ENCODE measurements at regions not wholly inside any gene's neighbourhood (a gene's known extent, or its start where the extent isn't known, plus 50 kb on each side); places are given as distances from the start of the nearest gene placed in this dataset.

GRCh38 chr7:41107938-41108448 is 594.9 kb downstream of the INHBA start:
- ChIA-PET POLR2A (no interaction called here), CTCF (interaction anchor here (0.8 kb wide), 1 partner anchor 201 kb away, joined by 3 read pairs; no protein-coding TSS in a partner anchor)
- FAIRE-seq (no peak), DNase-seq (ENCODE audit: low read depth in 1 of 2, low spot score in 1 of 2) (peak; percentile 8 to 13), ATAC-seq (peak; percentile 38 to 54; a peak in 4 of 6 replicates)
- Histone ChIP-seq H3K27ac (peak overlapping the region; percentile 37 to 55; a peak in 4 of 6 replicates), H3K4me3 (peak overlapping the region; percentile 16; the same call in 1 of the 3 replicates), H3K9me3 (no peaks in the 10 kb centered on the region), H3K4me2 (peak overlapping the region; percentile 63), H3K4me1 (peaks cover 19% of the 10 kb centered on the region; the same call in 2 of the 3 replicates)
- TF ChIP-seq CHD4 (IDR thresholded peaks at IDR 0.05; ENCODE audit: borderline replicate concordance) (no peak), FOSL2 (IDR thresholded peaks at IDR 0.05) (peak; percentile 5; the same call in 1 of the 2 replicates), FOSL2 (CRISPR knock-in tag; IDR thresholded peaks at IDR 0.05) (no peak), JUNB (IDR thresholded peaks at IDR 0.05) (peak; percentile 35; the same call in 1 of the 2 replicates)
- WGBS (ENCODE audit: missing lambda C conversion rate) = under 1% methylated on average over 6 of the region's 6 CpGs

- no peak for FAIRE-seq
- DNase-seq (ENCODE audit: low read depth in 1 of 2, low spot score in 1 of 2) = peak; percentile 51 to 60
- ChIA-PET CTCF (interaction anchor here (0.8 to 1.1 kb wide), 3 partner anchors 37 to 241 kb away, joined by 3 read pairs; no protein-coding TSS in a partner anchor), POLR2A (no interaction called here)
- Histone ChIP-seq H3K4me3 (peak overlapping the region; percentile 16; the same call in 1 of the 3 replicates), H3K4me1 (peaks cover 19% of the 10 kb centered on the region; the same call in 2 of the 3 replicates), H3K27ac (peak overlapping the region; percentile 37 to 55; a peak in 5 of 6 replicates), H3K4me2 (peak overlapping the region; percentile 63), H3K9me3 (no peaks in the 10 kb centered on the region)
- 13% methylated on average over 6 of the region's 8 CpGs for WGBS (ENCODE audit: missing lambda C conversion rate)
- TF ChIP-seq TFCP2L1 (CRISPR knock-in tag; IDR thresholded peaks at IDR 0.05) = no peak
- TF ChIP-seq POLR2AphosphoS2 (conservative IDR thresholded peaks at IDR 0.05; ENCODE audit: low read length) = no peak
- TF ChIP-seq POLR2A (IDR thresholded peaks at IDR 0.05; ENCODE audit: low read length) = no peak
- TF ChIP-seq JUNB (IDR thresholded peaks at IDR 0.05) = 0 out of 2 replicates have a peak, but pooled peaks have one; percentile 29
- peak; percentile 18; the same call in 1 of the 2 replicates for TF ChIP-seq FOSL2 (IDR thresholded peaks at IDR 0.05)
- TF ChIP-seq FOSL2 (CRISPR knock-in tag; IDR thresholded peaks at IDR 0.05) = no peak
- ATAC-seq = peak; percentile 79 to 93
These were observed 595.5 kb downstream of the INHBA start for GRCh38 chr7:41107330-41107937.

- POLR2A ChIA-PET = no interaction called here
- no peak overlapping the region for H3K4me2 ChIP-seq
- no peak overlapping the region for H3K4me3 ChIP-seq
- CTCF ChIA-PET = interaction anchor here (0.8 kb wide), 1 partner anchor 25 kb away, joined by 3 read pairs; no protein-coding TSS in a partner anchor
- H3K4me1 ChIP-seq = peaks cover 19% of the 10 kb centered on the region; the same call in 2 of the 3 replicates
- WGBS (ENCODE audit: missing lambda C conversion rate) = 10% methylated on average over 1 of the region's 1 CpG
- TF ChIP-seq RNF2 (IDR thresholded peaks at IDR 0.05; ENCODE audit: borderline replicate concordance, low read depth) = no peak
- TF ChIP-seq EP300 (IDR thresholded peaks at IDR 0.05) = no peak
- TF ChIP-seq KDM5A (IDR thresholded peaks at IDR 0.05) = no peak
- no peak for TF ChIP-seq BHLHE40 (IDR thresholded peaks at IDR 0.05; ENCODE audit: low read depth, low read length)
- TF ChIP-seq CTCF (IDR thresholded peaks at IDR 0.05) = no peak
- TF ChIP-seq CEBPB (IDR thresholded peaks at IDR 0.05) = no peak
- no peak for TF ChIP-seq HES2 (IDR thresholded peaks at IDR 0.05)
- TF ChIP-seq FOSL2 (IDR thresholded peaks at IDR 0.05) = no peak
- TF ChIP-seq FOSL2 (CRISPR knock-in tag; IDR thresholded peaks at IDR 0.05) = no peak
- TF ChIP-seq GATA3 (IDR thresholded peaks at IDR 0.05; ENCODE audit: borderline replicate concordance) = no peak
- TF ChIP-seq SMC3 (IDR thresholded peaks at IDR 0.05) = no peak
- TF ChIP-seq CHD2 (IDR thresholded peaks at IDR 0.05; ENCODE audit: low read length, partially characterized antibody) = no peak
- no peak for TF ChIP-seq JUN (IDR thresholded peaks at IDR 0.05)
- TF ChIP-seq ZFP36 (IDR thresholded peaks at IDR 0.05; ENCODE audit: borderline replicate concordance, partially characterized antibody) = no peak
- no peak overlapping the region for H3K27ac ChIP-seq
- FAIRE-seq (no peak), DNase-seq (ENCODE audit: low read depth in 1 of 2, low spot score in 1 of 2) (no peak), ATAC-seq (no peak)
- H3K9me3 ChIP-seq = no peaks in the 10 kb centered on the region
These were observed 598.3 kb downstream of the INHBA start for GRCh38 chr7:41104631-41105030.

Measured in A549 (cell line).